ENCODE measurements at regions not wholly inside any gene's neighbourhood (a gene's known extent, or its start where the extent isn't known, plus 50 kb on each side); places are given as distances from the start of the nearest gene placed in this dataset.
A peak's percentile ranks its signal among the peaks of the same experiment; 100 is the strongest.
"Not testable (repeated sequence)": the region's sequence is repeated elsewhere in the genome, so short reads cannot be mapped to it uniquely, and the experiment has no call there.

DNA sequence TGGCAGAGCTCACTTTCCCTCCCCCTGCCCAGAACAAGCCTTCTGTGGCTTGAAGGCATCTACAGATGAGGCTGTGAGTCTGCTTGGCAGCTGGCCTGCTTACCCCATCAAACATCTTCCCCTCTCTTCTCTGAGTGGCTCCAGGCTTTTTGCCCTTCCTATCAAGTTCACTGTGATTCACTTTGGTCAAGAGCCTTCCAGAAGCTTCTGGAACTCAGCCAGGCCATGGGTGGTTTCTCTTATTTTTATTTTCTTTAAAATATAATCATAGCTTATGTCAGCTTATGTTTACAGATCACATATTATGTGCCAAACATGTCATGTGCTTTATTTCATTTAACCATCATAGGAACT lies 267.0 kb downstream of the SEC61B start:
- Histone ChIP-seq H3K36me3 (ENCODE audit: control insufficient read depth in 2 of 3, insufficient read depth in 3 of 3, low read length in 3 of 3) (no peaks in the 10 kb centered on the region), H3K9ac (ENCODE audit: low read length in 3 of 3) (no peak overlapping the region), H3K27ac (ENCODE audit: low read depth in 2 of 2, low read length in 2 of 2) (no peak overlapping the region), H3K4me1 (ENCODE audit: control insufficient read depth in 2 of 3, insufficient read depth in 2 of 3, low read depth in 1 of 3, low read length in 3 of 3) (no peaks in the 10 kb centered on the region), H3K9me3 (ENCODE audit: control insufficient read depth in 2 of 3, insufficient read depth in 1 of 3, low read length in 3 of 3) (no peaks in the 10 kb centered on the region), H3K4me3 (ENCODE audit: low read length in 3 of 3) (no peak overlapping the region), H3K27me3 (ENCODE audit: control insufficient read depth, insufficient read depth, low read length) (no peaks in the 10 kb centered on the region)
- intact Hi-C loops (cut with DNase I): no loop called here
- DNase-seq (no peak), FAIRE-seq (no peak)
- TF ChIP-seq, protein P1, sequence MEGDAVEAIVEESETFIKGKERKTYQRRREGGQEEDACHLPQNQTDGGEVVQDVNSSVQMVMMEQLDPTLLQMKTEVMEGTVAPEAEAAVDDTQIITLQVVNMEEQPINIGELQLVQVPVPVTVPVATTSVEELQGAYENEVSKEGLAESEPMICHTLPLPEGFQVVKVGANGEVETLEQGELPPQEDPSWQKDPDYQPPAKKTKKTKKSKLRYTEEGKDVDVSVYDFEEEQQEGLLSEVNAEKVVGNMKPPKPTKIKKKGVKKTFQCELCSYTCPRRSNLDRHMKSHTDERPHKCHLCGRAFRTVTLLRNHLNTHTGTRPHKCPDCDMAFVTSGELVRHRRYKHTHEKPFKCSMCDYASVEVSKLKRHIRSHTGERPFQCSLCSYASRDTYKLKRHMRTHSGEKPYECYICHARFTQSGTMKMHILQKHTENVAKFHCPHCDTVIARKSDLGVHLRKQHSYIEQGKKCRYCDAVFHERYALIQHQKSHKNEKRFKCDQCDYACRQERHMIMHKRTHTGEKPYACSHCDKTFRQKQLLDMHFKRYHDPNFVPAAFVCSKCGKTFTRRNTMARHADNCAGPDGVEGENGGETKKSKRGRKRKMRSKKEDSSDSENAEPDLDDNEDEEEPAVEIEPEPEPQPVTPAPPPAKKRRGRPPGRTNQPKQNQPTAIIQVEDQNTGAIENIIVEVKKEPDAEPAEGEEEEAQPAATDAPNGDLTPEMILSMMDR (IDR thresholded peaks at IDR 0.05; ENCODE audit: borderline replicate concordance, extremely low read depth, insufficient read depth): no peak

DNA sequence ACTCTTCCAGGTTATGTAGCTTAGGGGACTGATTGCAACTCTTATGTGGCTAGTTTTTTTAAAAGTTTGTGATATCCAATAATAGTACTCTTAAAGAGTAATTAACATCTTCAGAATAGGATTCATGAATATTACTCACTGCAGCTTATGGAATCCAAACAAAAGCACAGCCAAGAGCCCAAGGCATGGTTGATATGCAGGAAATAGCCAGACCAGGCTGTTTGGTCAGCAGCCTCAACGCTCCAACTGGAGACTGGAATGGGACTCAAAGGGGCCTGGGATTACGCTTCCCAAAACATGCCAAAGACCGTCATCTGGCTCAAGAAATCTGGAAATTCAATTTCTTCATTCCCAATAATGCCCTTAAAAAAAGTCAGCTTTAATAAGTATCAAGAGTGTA lies 268.6 kb downstream of the SEC61B start:
- intact Hi-C loops (cut with DNase I): no loop called here
- Histone ChIP-seq H3K36me3 (ENCODE audit: control insufficient read depth in 2 of 3, insufficient read depth in 3 of 3, low read length in 3 of 3) (no peaks in the 10 kb centered on the region), H3K9me3 (ENCODE audit: control insufficient read depth in 2 of 3, insufficient read depth in 1 of 3, low read length in 3 of 3) (no peaks in the 10 kb centered on the region), H3K9ac (ENCODE audit: low read length in 3 of 3) (no peak overlapping the region), H3K4me1 (ENCODE audit: control insufficient read depth in 2 of 3, insufficient read depth in 2 of 3, low read depth in 1 of 3, low read length in 3 of 3) (no peaks in the 10 kb centered on the region), H3K27ac (ENCODE audit: low read depth in 2 of 2, low read length in 2 of 2) (no peak overlapping the region), H3K27me3 (ENCODE audit: control insufficient read depth, insufficient read depth, low read length) (no peaks in the 10 kb centered on the region), H3K4me3 (ENCODE audit: low read length in 3 of 3) (no peak overlapping the region)
- DNase-seq (no peak), FAIRE-seq (no peak)
- TF ChIP-seq, protein P1 (IDR thresholded peaks at IDR 0.05; ENCODE audit: borderline replicate concordance, extremely low read depth, insufficient read depth): no peak

DNA sequence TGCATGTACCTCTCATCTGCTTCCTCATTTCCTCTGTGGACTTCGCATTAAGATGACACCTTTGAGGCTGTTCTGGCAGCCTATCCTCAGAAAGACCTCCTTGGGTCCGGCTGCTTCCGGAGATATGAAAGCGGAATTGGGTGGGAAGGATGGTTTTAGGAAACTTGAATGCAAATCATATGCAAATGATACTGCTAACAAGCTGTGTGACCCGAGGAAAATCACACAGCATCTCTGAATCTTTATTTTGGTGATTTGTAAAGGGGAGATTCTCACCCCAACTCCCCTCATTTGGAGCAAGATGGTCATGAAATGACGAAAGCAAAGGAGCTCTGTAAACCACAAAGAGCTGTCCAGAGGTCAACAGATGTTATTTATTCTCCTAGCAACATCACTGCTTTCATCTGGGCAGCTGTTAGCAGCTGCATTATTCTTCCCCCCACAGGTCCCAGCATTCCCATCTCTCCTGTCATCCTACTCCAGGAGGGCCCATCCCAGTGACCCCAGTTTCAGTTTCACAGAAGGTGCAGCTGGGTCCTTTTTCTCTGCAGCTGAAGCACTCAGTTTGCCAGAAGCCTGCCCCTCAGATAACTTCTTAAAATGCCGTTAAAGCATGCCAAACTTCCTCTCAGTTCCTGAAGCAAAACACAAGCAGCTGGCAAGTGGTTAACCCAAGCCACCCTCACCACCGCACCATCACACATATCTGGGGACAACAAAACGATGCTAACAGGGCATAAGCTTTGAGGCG lies 269.5 kb downstream of the SEC61B start:
- no peaks in the 10 kb centered on the region for H3K27me3 ChIP-seq (ENCODE audit: control insufficient read depth, insufficient read depth, low read length)
- TF ChIP-seq, protein P1 (IDR thresholded peaks at IDR 0.05; ENCODE audit: borderline replicate concordance, extremely low read depth, insufficient read depth): no peak
- no peaks in the 10 kb centered on the region for H3K36me3 ChIP-seq (ENCODE audit: control insufficient read depth in 2 of 3, insufficient read depth in 3 of 3, low read length in 3 of 3)
- DNase-seq (peak in 3 of 5 donors; percentile 18 to 63 (median 36)), FAIRE-seq (no peak)
- intact Hi-C loops (cut with DNase I): no loop called here
- H3K9me3 ChIP-seq (ENCODE audit: control insufficient read depth in 2 of 3, insufficient read depth in 1 of 3, low read length in 3 of 3): no peaks in the 10 kb centered on the region
- H3K4me3 ChIP-seq (ENCODE audit: low read length in 3 of 3): no peak overlapping the region
- no peak overlapping the region for H3K9ac ChIP-seq (ENCODE audit: low read length in 3 of 3)
- H3K4me1 ChIP-seq (ENCODE audit: control insufficient read depth in 2 of 3, insufficient read depth in 2 of 3, low read depth in 1 of 3, low read length in 3 of 3): no peaks in the 10 kb centered on the region
- H3K27ac ChIP-seq (ENCODE audit: low read depth in 2 of 2, low read length in 2 of 2): no peak overlapping the region

DNA sequence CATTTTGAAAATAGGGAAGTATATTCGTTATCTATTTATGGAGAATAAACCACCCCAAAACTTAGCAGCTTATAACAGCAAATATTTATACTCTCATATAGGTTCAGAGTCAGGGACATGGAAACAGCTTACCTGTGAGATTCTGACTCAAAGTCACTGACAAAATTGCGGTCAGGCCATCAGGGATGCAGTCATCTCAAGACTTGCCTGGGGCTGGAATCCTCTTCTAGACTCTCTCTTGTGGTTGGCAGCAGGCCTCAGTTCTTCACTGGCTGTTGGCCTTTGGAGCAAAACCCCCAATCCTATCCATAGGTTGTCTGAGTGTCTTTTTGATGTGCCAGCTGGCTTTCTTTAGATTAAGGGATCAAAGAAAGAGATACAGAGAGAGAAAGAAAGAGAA lies 275.6 kb downstream of the SEC61B start:
- Histone ChIP-seq H3K27ac (ENCODE audit: low read depth in 2 of 2, low read length in 2 of 2) (no peak overlapping the region), H3K36me3 (ENCODE audit: control insufficient read depth in 2 of 3, insufficient read depth in 3 of 3, low read length in 3 of 3) (no peaks in the 10 kb centered on the region), H3K9me3 (ENCODE audit: control insufficient read depth in 2 of 3, insufficient read depth in 1 of 3, low read length in 3 of 3) (no peaks in the 10 kb centered on the region), H3K9ac (ENCODE audit: low read length in 3 of 3) (no peak overlapping the region), H3K4me3 (ENCODE audit: low read length in 3 of 3) (no peak overlapping the region), H3K27me3 (ENCODE audit: control insufficient read depth, insufficient read depth, low read length) (no peaks in the 10 kb centered on the region), H3K4me1 (ENCODE audit: control insufficient read depth in 2 of 3, insufficient read depth in 2 of 3, low read depth in 1 of 3, low read length in 3 of 3) (no peaks in the 10 kb centered on the region)
- TF ChIP-seq, protein P1 (IDR thresholded peaks at IDR 0.05; ENCODE audit: borderline replicate concordance, extremely low read depth, insufficient read depth): no peak
- intact Hi-C loops (cut with DNase I): no loop called here
- no peak for DNase-seq
- no peak for FAIRE-seq

DNA sequence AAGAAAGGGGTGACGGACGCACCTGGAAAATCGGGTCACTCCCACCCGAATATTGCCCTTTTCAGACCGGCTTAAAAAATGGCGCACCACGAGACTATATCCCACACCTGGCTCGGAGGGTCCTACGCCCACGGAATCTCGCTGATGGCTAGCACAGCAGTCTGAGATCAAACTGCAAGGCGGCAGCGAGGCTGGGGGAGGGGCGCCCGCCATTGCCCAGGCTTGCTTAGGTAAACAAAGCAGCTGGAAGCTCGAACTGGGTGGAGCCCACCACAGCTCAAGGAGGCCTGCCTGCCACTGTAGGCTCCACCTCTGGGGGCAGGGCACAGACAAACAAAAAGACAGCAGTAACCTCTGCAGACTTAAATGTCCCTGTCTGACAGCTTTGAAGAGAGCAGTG lies 276.9 kb downstream of the SEC61B start:
- H3K27ac ChIP-seq (ENCODE audit: low read depth in 2 of 2, low read length in 2 of 2); DNase-seq; H3K4me1 ChIP-seq (ENCODE audit: control insufficient read depth in 2 of 3, insufficient read depth in 2 of 3, low read depth in 1 of 3, low read length in 3 of 3); H3K27me3 ChIP-seq (ENCODE audit: control insufficient read depth, insufficient read depth, low read length); H3K36me3 ChIP-seq (ENCODE audit: control insufficient read depth in 2 of 3, insufficient read depth in 3 of 3, low read length in 3 of 3); H3K9me3 ChIP-seq (ENCODE audit: control insufficient read depth in 2 of 3, insufficient read depth in 1 of 3, low read length in 3 of 3); H3K4me3 ChIP-seq (ENCODE audit: low read length in 3 of 3); FAIRE-seq; intact Hi-C loops (cut with DNase I); H3K9ac ChIP-seq (ENCODE audit: low read length in 3 of 3): not testable (repeated sequence)

Measured in kidney (tissue), 13 donors.